HG02610 (cell line): ENCODE measurements at regions not wholly inside any gene's neighbourhood (a gene's known extent, or its start where the extent isn't known, plus 50 kb on each side); places are given as distances from the start of the nearest gene placed in this dataset.

Experiments
- ATAC-seq: cut with Tn5 transposase; IDR thresholded peaks from one replicate; pipeline ENCODE4 v1.9.1; 2021; ENCODE audit warnings: mild to moderate bottlenecking, moderate library complexity; ENCODE audit not compliant: unreplicated experiment

DNA sequence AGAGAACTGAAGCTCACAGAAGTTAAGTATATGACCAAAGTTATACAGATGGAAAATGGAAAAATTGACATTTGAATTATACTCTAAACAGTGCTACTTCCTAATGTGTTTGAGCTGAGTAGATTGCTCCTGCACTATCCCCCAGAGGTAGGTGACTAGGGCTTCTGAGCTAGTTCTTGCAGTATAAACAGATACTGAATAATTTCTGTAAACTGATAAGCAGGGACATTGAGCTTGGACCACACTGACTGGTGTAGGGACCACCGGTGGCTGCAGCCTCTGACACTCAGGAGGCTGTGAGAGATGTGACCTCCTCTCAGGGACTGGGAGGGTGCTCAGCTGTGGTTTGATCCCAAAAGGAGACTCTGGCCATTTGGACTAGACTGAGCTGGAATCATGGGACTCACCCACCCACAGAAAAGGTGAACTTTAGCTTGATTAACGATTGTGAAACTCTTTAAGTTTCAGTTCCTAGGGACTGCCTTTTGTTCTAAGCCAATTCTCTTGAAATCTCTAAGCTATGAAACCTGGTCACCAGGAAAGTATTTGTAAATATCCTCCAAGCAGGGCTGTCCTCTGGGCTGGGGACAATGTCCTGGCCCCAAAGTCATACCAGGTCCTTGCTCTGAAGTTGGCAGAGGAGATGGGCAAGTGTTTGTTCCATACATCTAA is 291.5 kb downstream of the SEC61B start:
- ATAC-seq: peak; percentile 76

DNA sequence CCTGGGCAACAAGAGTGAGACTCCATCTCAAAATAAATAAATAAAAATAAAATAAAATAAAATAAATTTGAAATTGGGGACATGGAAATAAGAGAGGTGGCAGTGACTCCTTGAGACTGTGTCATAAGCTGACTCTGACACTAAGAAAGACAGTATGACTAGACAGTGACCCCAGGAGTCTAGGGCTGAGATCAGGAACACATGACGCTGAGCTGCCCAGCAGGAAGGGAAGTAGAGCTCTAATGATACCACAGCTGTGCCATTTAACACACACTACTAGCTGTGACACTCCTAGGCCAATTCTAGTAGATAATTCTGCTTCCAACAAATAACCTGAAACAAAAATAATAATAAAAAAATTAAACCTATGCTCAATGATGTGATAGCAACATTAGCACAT is 293.0 kb downstream of the SEC61B start:
- peak; percentile 34 for ATAC-seq

DNA sequence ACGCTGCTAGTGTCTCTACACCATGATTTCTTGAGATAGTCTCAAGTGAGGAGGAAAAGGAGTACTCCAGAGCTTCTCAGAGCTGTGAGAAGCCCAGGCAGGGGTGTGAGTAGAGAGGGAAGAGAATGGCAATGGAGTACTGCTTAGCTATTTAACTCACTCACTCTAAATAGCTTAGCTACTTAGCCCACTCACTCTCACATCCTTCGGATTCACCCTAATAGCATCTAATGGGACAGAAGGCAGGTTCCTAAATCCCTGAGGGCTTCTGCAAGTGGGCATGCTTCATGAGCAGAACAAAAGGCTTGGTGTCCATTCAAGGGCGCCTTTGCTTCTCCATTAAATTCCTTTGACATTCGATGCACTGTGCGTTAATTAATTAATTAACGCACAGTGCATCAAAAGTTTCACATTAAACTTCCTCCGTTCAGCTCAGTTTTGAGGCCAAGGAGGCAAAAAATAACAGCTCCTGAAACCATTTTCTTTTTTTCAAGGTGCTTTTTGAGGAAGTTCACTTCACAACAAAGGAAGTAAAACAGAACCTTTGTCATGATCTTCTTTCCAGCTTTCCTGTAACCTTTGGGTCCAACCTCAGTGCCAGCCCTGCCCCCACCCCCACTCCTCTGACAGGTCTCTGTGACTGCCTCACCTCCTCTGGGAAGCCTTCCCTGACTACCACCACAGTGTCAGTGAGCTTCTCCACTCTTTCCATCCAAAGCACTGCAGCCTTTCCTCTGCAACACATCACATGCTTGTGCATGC is 294.0 kb downstream of the SEC61B start:
- ATAC-seq: no peak

DNA sequence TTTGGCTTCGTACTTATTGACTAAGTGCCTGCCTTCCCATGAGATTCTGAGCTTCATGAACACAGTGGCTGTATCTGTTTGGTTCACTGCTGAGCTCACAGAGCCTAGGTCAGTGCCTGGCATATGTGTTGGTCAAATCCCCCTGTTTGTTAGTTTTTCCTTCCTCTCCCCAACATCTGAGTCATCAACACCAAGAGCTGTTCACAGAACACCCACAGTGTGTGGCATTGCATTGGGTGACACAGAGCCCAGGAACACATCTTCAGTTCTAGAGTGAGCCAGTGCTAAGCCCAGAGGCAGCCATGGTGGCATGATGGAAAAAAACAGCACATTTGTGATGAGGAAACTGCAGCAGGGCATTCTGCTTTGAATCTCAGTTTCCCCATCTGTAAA is 294.6 kb downstream of the SEC61B start:
- no peak for ATAC-seq

DNA sequence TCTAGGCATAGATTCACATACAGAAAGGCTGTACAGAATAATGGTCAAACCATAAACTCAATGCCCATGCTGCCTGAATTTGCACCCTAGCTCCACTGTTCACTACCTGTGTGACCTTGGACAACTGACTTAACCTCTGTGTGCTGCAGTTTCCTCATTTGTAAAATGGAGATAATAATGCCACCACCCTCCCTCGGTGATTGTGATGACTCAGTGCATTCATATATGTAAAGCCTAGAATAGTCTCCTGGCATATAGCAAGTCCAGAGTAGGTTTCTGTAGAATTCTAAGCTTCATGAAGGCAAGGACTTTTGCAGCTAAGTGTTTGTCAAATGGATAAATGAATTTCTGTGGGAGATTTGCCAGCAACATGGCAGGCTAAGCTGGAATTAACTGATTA is 297.8 kb upstream of the NR4A3 start:
- no peak for ATAC-seq

DNA sequence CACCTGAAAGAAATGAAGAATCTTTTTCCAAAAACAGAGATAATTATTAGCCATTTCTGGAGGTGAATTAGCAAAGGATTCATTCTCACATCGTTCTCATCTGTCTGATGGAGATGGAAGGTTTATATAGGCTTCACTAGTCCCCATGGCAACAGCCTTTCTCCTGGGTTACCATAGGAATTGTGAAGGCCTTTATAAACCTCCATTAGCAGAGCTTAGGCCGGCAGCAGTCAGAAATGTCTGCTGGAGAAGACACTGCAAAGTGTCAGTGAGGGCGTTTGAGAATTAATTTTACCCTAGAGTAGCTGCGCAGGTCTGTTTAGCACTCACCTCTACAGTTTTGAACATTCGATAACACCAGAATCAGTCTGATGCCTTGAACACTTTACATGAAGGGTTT is 290.4 kb upstream of the NR4A3 start:
- no peak for ATAC-seq

DNA sequence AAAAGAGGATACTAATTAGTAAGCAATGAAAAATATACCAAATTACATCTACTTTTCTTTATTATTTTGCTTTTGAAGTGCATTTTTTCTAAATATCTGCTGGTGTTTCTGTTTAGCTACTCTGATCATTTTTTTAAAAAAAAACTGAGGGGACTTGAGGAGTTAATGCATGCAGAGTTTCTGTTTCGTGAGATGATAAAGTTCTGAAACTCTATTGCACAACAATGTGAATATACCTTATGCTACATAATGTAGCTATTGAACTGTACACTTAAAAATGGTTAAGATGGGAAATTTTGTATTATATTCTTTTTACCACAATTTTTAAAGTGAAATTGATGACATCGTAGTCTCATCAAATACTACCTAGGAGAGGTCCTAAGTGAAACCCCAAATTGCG is 288.3 kb upstream of the NR4A3 start:
- no peak for ATAC-seq

DNA sequence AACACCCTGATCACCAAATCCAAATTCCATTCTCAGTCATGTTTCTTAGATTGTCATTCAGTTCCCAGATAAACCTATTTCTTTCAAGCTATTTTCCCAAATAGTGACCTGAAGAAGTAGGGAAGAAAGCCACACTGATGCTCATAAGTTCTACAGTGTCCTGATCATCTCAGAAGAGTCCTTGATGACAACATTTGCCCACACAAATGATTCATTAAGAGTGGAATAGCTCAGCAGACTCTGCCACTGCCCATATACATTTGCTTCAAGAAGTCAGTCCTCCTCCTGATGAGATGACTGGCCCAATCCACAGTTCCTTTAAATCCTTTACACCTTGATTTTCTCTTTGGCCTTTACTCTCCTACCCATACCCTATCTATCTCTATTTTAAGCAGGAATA is 283.7 kb upstream of the NR4A3 start:
- no peak for ATAC-seq

DNA sequence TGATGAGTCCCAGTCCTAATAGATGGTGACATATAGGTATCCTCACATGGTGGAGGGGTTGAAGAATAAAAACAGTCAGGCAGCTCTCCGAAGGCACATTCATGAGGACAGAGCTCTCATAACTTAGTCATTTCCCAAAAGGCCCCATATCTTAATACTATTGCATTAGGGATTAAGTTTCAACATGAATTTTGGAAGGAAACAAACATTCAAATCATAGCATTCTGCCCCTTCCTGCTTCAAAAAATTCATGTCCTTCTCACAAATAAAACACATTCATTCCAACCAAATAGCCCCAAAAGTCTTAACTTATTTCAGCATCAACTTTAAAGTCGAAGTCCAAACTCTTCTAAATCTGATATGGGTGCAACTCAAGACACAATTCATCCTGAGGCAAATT is 277.2 kb upstream of the NR4A3 start:
- no peak for ATAC-seq

DNA sequence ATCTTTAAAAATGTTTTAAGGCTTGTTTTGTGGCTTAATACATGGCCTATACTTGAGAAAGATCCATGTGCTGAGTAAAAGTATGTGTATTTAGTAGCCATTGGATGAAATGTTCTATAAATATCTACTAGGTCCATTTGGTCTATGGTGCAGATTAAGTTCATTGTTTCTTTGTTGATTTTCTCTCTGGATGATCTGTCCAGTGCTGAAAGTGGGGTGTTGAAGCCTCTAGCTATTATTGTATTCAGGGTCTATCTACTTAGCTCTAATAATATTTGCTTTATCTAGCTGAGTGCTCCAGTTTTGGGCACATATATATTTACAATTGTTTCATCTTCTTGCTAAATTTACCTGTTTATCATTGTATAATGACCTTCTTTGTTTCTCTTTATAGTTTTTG is 272.2 kb upstream of the NR4A3 start:
- ATAC-seq: no peak

DNA sequence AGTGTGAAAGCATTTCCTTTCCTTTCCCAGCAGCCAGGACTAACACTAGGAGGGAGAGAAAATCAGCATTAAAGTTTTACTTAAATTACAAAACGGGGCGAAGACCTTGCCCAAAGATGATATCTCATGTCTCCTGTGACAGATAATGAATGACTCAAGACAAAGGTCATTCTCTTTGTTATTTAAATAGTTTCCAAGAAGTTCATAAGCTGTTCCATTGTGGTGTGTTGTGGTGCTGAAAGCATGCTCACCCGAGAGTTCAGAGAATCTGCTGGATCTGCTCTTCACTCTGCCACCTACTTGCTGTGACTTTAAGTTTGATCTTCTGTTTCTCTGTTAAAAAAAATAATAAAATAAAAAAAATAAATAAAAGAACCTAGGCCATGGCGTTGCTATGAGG is 265.9 kb upstream of the NR4A3 start:
- ATAC-seq: no peak

DNA sequence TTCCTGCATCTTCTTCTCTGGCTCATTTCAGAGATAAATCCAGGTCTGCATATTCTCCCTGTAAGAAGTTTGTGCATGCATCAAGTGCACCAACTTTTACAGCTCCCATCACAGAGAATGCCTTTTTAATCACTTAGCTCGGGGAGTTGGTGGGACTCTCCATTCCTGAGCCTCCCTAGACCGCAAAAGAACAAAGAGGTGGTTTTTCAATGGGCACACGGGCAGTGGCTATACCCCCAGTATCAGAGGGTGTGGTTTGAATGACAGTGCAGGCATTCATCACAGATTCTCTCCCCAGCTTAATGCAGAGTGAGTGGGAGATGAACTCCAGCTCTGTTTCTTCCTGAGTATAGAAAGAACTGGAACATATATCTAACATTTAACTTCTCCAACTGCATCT is 264.7 kb upstream of the NR4A3 start:
- no peak for ATAC-seq

DNA sequence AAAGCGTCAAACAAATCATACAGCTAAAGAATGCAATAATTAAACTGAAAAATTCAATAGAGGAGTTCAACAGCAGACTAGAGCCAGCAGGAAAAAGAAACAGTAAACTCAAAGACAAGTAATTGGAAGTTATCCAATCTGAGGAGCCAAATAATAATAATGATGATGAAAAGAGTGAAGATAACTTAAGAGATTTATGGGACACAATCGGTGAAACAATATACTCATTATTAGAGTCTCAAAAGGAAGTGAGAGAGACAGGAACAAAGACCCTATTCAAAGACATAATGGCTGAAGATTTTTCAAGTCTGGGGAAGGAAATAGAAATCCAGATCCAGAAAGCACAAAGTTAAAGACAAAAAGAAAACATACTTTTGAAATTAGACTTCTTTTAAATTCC is 263.9 kb upstream of the NR4A3 start:
- no peak for ATAC-seq

DNA sequence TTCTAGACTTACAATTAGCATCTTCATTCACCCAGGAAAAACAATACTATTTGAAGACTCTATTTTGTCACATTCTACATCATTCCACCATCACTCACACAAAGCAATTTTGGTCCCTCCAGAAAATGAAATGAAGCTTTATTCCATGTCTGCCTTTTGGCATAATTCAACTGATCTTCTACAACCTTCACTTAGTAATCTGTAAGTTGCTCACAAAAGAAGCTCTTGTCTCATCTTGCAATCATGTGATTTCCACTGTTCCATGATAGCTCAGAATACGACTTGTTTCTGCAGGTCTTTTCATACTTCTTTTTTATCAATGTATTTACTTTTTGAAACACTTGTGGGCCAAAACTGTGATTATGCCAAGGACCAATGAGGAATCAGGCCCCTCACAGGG is 261.9 kb upstream of the NR4A3 start:
- no peak for ATAC-seq

DNA sequence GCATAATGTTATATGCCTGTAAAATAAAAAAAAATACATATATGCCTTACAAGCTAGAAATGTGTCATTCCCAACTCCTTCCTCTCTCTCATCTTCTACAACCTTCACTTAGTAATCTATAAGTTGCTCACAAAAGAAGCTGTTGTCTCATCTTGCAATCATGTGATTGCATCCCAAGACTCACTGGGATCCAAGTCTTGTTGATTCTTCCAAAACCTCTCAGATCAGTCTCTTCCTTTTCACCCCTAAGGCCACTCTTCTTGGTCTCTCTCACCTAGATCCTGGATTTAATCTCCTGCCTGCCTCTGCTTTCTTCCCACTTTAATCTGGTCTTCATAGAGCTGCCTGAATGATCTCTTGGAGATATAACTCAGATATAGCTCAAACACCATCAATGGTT is 261.1 kb upstream of the NR4A3 start:
- no peak for ATAC-seq

DNA sequence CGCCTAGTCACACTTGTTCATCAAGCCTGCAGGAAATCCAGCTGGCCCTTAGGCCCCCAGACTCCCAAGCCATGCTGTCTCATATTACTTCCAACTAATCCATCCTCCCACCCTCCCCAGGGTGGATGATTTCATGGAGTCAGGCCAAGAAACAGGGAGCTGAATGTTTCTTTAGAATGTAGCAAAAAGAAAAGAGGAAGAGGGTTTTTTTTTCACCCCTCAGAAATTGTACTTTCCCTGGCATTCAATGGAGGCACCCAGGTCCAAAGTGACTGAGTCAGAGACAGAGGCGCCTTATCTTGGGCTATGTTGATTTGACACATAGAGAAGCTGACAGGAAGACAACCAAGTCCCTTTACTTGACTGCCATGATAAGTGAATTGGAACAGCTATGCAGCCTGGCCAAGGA is 260.2 kb upstream of the NR4A3 start:
- no peak for ATAC-seq

DNA sequence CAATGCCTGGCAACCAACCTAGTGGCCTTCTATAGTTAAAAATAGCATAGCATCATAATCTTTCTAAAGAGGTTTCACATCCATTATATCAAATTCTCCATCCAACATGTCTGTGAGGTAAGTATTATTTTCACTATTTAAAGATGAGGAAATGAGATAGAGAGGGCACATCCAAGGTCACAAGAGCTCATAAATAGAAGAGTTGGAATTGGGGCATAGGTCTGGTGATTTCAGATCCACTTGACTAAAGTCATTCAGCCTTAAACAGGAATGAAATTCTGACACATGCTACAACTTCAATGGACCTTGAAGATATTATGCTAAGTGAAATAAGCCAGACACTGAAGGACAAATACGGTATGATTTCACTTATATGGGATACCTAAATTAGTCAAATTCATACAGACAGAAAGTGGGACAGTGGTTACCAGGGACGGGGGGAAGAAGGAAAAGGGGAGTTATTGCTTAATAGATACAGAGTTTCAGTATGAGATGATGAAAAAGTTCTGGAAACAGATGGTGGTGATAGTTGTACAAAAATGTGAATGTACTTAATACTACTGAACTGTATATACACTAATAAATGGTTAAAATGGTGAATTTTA is 259.6 kb upstream of the NR4A3 start:
- ATAC-seq: no peak

DNA sequence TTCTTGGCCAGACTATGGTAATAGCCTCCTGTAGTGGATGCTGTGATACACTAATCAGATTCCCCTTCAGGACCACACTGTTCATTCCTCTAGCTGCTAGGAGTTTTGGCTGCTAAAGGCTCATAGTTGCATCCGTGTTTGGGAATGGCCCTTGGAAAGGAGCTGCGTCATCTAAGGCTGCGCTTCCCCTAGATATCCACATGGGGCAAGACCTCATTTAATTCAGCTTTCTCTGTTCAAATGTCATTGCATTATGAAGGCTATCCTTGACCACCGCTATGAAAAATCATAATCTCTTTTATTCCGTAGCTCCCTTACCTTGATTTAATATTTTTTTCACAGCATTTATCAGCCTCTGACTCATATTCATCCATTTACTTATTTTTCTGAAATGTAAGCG is 258.3 kb upstream of the NR4A3 start:
- no peak for ATAC-seq

DNA sequence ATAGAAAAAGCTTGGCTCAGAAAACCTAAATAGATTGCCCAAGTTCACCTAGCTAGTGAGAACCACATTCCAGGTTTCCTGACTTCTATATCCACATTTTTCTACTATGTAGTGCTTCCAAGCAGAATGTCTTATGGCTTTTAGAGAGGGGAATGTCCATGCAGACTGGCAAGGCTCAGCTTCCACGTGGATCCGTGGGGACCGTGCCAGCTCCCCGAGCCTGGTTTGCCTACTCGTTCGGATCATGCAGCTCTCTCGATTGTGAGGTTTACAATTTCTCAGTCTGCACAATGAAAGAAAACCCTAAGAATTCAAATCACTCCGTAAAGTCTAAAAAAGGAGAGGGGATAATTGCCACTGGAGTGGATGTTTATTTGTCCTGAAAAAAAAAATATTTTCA is 256.5 kb upstream of the NR4A3 start:
- no peak for ATAC-seq

DNA sequence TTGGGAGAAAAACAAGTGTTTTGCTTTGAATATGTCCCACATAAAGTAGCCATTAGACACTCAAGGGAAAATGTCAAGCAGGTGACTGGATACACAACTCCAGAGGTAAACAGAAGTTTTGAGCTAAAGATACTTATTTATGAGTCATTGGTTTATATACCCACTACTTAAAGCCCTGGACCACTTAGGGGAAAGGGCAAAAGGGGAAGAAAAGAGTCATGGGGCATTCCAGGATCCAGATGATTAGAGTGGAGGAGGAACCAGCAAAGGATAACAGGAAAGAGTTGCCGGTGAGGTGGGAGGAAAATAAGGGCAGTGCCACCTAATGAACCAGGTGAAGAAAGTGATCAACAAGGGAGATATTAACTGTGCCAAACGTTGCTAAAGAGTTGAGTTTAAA is 254.2 kb upstream of the NR4A3 start:
- no peak for ATAC-seq

DNA sequence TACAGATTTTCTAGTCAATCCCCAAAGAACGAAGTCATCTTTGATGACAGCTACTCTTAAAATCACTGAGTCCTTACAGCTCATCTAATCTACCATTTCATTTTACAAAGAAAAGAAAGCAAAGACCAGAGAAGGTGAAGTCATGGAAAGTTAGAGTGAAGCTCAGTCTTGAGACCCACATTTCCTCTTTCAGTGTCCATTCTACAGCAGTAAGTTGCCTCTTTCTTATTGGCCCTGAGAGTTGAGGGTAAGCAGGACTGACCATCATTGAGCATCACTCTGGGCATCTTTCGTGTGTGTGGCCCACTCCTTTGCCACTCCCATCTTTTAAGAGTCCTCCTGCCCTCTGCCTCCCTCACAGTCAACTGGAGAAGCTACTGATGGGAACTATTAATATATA is 251.8 kb upstream of the NR4A3 start:
- ATAC-seq: no peak

DNA sequence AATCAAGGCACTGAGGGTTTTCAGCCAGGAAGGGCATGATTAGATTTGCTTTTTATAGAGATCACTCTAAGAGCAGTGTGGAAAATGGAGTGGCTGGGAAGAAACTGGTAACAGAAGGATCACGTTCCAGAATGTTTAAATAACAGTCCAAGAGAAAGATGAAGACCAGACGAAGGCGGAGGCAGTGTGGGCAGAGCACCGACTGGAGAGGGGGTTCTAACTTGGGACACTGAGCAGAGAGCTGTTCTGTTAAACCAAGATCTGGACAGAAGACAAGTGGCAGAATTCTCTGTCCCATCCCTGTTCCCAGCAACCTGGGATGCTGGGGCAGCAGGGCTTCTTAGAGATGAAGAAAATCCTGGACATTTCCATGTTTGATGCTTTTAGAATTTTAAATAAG is 249.1 kb upstream of the NR4A3 start:
- no peak for ATAC-seq
